SU-DHL-6 (cell line): ENCODE measurements at regions not wholly inside any gene's neighbourhood (a gene's known extent, or its start where the extent isn't known, plus 50 kb on each side); places are given as distances from the start of the nearest gene placed in this dataset.

Source experiments
- H2AFZ ChIP-seq: fragments of 200-600 bp; sonication (generic); 2 replicates; pipeline ENCODE4 v1.6.1; 2014; ENCODE audit warnings: low read depth, mild to moderate bottlenecking, moderate library complexity, mixed read lengths, antibody characterized with exemption, low read length; ENCODE audit not compliant: severe bottlenecking
- H3F3A ChIP-seq: fragments of 200-600 bp; shearing (Covaris generic); 2 replicates; pipeline ENCODE4 v1.6.0; 2016; ENCODE audit warnings: antibody characterized with exemption, mild to moderate bottlenecking; ENCODE audit not compliant: insufficient read depth
- H3K27ac ChIP-seq: fragments of 200-600 bp; sonication (generic); 2 replicates; pipeline ENCODE4 v1.5.1; 2016; ENCODE audit warnings: low read depth, mild to moderate bottlenecking, low read length, moderate library complexity, mixed read lengths
- H3K27me3 ChIP-seq: fragments of 200-600 bp; sonication (generic), shearing (Covaris generic); 2 replicates; pipeline ENCODE4 v1.6.0; 2014; ENCODE audit warnings: mild to moderate bottlenecking, low read length
- H3K36me3 ChIP-seq: fragments of 200-600 bp; sonication (generic); 2 replicates; pipeline ENCODE4 v1.6.1; 2014; ENCODE audit warnings: mild to moderate bottlenecking, low read length, mixed read lengths
- H3K4me2 ChIP-seq: fragments of 300-600, 200-600 bp; shearing (Covaris generic), sonication (generic); 2 replicates; pipeline ENCODE4 v1.6.0; 2014; ENCODE audit warnings: low read length, low read depth, mild to moderate bottlenecking; ENCODE audit not compliant: poor library complexity, severe bottlenecking
- H3K4me3 ChIP-seq: fragments of 200-600 bp; sonication (generic); 2 replicates; pipeline ENCODE4 v1.5.1; 2014; ENCODE audit warnings: antibody characterized with exemption, low read length, mild to moderate bottlenecking, mixed read lengths; ENCODE audit not compliant: insufficient read depth, poor library complexity, severe bottlenecking
- H3K79me2 ChIP-seq: fragments of 200-600 bp; sonication (generic); 2 replicates; pipeline ENCODE4 v1.6.1; 2014; ENCODE audit warnings: mild to moderate bottlenecking, low read length, moderate library complexity; ENCODE audit not compliant: insufficient read depth
- H3K9ac ChIP-seq: fragments of 200-600 bp; sonication (generic); 2 replicates; pipeline ENCODE4 v1.7.0; 2014; ENCODE audit warnings: mild to moderate bottlenecking, low read length
- H3K9me2 ChIP-seq: fragments of 200-600 bp; sonication (generic); replicated peaks from 2 replicates; pipeline ENCODE4 v1.6.1; 2014; ENCODE audit warnings: low read length; ENCODE audit not compliant: insufficient read depth
- H3K9me3 ChIP-seq: fragments of 200-600 bp; sonication (generic); 2 replicates; pipeline ENCODE4 v1.6.1; 2014; ENCODE audit warnings: low read length, mixed read lengths; ENCODE audit not compliant: insufficient read depth
- H4K20me1 ChIP-seq: fragments of 200-600 bp; sonication (generic); 2 replicates; pipeline ENCODE4 v1.6.1; 2014; ENCODE audit warnings: low read depth, mild to moderate bottlenecking, antibody characterized with exemption, low read length, moderate library complexity, mixed read lengths
- EZH2phosphoT487 ChIP-seq: fragments of 200-600 bp; sonication (generic), shearing (Covaris generic); conservative IDR thresholded peaks from 2 replicates; pipeline ENCODE4 v1.6.1; 2018; ENCODE audit warnings: mild to moderate bottlenecking, antibody characterized with exemption, low read length, moderate library complexity, mixed read lengths
- TF ChIP-seq, protein P1 (sequence below): fragments of 200-600 bp; sonication (generic); IDR thresholded peaks from one replicate; pipeline ENCODE4 v1.5.1; 2017; ENCODE audit warnings: antibody characterized with exemption, mild to moderate bottlenecking, low read length, moderate library complexity; ENCODE audit not compliant: insufficient read depth, poor library complexity, severe bottlenecking

DNA sequence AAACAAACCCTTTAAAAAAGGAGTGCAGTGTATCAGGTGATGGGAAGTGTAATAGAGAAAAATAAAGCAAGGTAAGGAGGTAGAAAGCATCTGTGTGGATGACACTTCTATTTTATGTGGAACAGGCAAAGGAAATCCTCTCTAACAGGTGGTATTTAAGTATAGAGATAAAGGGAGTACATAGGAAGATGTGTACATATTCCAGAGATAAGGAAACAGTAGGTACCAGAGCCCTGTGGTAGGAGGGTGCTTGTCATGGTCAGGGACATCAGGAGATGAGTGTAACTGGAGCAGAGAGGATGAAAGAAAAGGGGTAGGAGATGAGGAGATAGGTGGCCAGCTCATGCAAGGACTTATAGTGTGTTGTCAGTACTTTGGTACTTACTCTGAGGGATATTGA lies 65.8 kb downstream of the CHST2 start:
- Histone ChIP-seq H3K9me2 (no peaks in the 10 kb centered on the region), H3K36me3 (no peaks in the 10 kb centered on the region), H3K27me3 (no peaks in the 10 kb centered on the region), H3K4me2 (no peak overlapping the region), H3K9me3 (no peaks in the 10 kb centered on the region), H4K20me1 (no peaks in the 10 kb centered on the region), H3F3A (no peaks in the 10 kb centered on the region), H3K27ac (no peak overlapping the region), H3K9ac (no peak overlapping the region), H2AFZ (no peak overlapping the region), H3K79me2 (no peaks in the 10 kb centered on the region), H3K4me3 (no peak overlapping the region)
- TF ChIP-seq, protein P1, sequence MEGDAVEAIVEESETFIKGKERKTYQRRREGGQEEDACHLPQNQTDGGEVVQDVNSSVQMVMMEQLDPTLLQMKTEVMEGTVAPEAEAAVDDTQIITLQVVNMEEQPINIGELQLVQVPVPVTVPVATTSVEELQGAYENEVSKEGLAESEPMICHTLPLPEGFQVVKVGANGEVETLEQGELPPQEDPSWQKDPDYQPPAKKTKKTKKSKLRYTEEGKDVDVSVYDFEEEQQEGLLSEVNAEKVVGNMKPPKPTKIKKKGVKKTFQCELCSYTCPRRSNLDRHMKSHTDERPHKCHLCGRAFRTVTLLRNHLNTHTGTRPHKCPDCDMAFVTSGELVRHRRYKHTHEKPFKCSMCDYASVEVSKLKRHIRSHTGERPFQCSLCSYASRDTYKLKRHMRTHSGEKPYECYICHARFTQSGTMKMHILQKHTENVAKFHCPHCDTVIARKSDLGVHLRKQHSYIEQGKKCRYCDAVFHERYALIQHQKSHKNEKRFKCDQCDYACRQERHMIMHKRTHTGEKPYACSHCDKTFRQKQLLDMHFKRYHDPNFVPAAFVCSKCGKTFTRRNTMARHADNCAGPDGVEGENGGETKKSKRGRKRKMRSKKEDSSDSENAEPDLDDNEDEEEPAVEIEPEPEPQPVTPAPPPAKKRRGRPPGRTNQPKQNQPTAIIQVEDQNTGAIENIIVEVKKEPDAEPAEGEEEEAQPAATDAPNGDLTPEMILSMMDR, result no peak
- no peak for TF ChIP-seq EZH2phosphoT487

DNA sequence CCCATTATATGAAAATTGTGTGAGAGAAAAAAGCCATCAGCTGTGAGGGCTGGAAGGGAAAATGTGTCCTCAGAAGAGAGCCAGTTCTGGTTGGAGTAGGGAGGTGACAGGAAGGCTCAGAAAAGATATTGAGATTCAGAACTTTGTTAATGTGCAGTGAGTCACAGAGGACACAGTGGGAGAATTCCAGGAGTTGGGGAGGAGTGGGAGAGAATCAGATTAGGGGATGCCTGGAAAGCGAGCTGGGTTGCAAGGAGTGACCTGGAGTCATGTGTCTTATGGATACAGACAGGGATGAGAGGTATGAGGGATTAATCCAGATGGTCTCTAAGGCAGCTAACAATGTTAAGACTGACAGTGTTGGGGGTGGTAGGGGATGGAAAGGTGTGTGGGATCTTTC lies 67.5 kb downstream of the CHST2 start:
- no peaks in the 10 kb centered on the region for H3F3A ChIP-seq
- H3K9ac ChIP-seq, result no peak overlapping the region
- H3K27me3 ChIP-seq, result no peaks in the 10 kb centered on the region
- TF ChIP-seq, protein P1, result no peak
- TF ChIP-seq EZH2phosphoT487, result no peak
- no peaks in the 10 kb centered on the region for H3K9me3 ChIP-seq
- H3K36me3 ChIP-seq, result no peaks in the 10 kb centered on the region
- no peak overlapping the region for H3K4me3 ChIP-seq
- no peak overlapping the region for H3K4me2 ChIP-seq
- no peak overlapping the region for H2AFZ ChIP-seq
- no peaks in the 10 kb centered on the region for H3K79me2 ChIP-seq
- H3K9me2 ChIP-seq, result no peaks in the 10 kb centered on the region
- no peaks in the 10 kb centered on the region for H4K20me1 ChIP-seq
- H3K27ac ChIP-seq, result no peak overlapping the region

DNA sequence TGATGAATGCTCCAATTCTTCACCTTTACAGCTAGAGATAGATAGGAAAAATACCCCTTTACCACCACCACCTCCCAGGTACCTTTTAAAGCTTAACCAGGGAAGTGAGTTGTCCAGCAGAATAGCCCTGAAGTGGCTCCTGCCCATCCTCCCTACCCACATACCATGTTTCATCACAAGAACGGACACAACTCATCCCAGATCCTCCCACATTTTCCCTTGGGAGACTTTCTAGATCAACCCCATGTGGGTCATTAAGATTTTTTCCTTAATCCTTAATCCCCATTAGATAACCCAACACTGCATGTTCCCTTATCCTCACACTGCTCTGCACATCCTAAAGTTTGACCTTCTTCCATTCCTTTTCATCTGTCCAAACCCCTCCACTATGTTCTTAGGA lies 69.3 kb downstream of the CHST2 start:
- Histone ChIP-seq H3K9me3 (no peaks in the 10 kb centered on the region), H3K27ac (no peak overlapping the region), H3K36me3 (no peaks in the 10 kb centered on the region), H4K20me1 (no peaks in the 10 kb centered on the region), H3K4me2 (no peak overlapping the region), H3K9me2 (no peaks in the 10 kb centered on the region), H3K4me3 (no peak overlapping the region), H3K27me3 (no peaks in the 10 kb centered on the region), H3K79me2 (no peaks in the 10 kb centered on the region), H2AFZ (no peak overlapping the region), H3K9ac (no peak overlapping the region), H3F3A (no peaks in the 10 kb centered on the region)
- no peak for TF ChIP-seq EZH2phosphoT487
- TF ChIP-seq, protein P1, result no peak

- H2AFZ ChIP-seq, result no peak overlapping the region
- no peaks in the 10 kb centered on the region for H3K79me2 ChIP-seq
- H3K4me2 ChIP-seq, result no peak overlapping the region
- H3K36me3 ChIP-seq, result no peaks in the 10 kb centered on the region
- no peaks in the 10 kb centered on the region for H3K9me3 ChIP-seq
- no peaks in the 10 kb centered on the region for H3K9me2 ChIP-seq
- H3K9ac ChIP-seq, result no peak overlapping the region
- no peaks in the 10 kb centered on the region for H3F3A ChIP-seq
- TF ChIP-seq, protein P1, result no peak
- no peak for TF ChIP-seq EZH2phosphoT487
- H3K27ac ChIP-seq, result no peak overlapping the region
- H4K20me1 ChIP-seq, result no peaks in the 10 kb centered on the region
- no peak overlapping the region for H3K4me3 ChIP-seq
- no peaks in the 10 kb centered on the region for H3K27me3 ChIP-seq
Measured at GRCh38 chr3:143190101-143190500, 70.5 kb downstream of the CHST2 start.
